Tibial nerve (tissue), 4 donors: ENCODE measurements at regions not wholly inside any gene's neighbourhood (a gene's known extent, or its start where the extent isn't known, plus 50 kb on each side); places are given as distances from the start of the nearest gene placed in this dataset.

Source experiments
- DNase-seq, 2 donors: peaks; one replicate each; pipeline ENCODE4 v3.0.0-alpha.2; 2019; ENCODE audit warnings: low spot score in 2 of 2
- H3K27ac ChIP-seq, 4 donors: fragments of 200-600 bp; sonication (generic) in 3 of 4; one replicate each; pipeline ENCODE4 v1.5.1; 2017 to 2019; ENCODE audit warnings: mild to moderate bottlenecking in 1 of 4
- H3K27me3 ChIP-seq, 2 donors: fragments of 200-600 bp; sonication (generic) in 1 of 2; one replicate each; pipeline versions ENCODE4 v1.5.1 to v1.6.0; 2017 to 2019
- H3K36me3 ChIP-seq, 3 donors: fragments of 200-600 bp; sonication (generic); one replicate each; pipeline ENCODE4 v1.5.1; 2018 to 2019
- H3K4me1 ChIP-seq, 4 donors: fragments of 200-600 bp; sonication (generic) in 3 of 4; one replicate each; pipeline ENCODE4 v1.5.1; 2017 to 2019
- H3K4me3 ChIP-seq, 4 donors: fragments of 200-600 bp; sonication (generic) in 3 of 4; one replicate each; pipeline ENCODE4 v1.5.1; 2017 to 2019; ENCODE audit warnings: mild to moderate bottlenecking in 1 of 4, moderate library complexity in 1 of 4
- H3K9me3 ChIP-seq, 4 donors: fragments of 200-600 bp; sonication (generic) in 3 of 4; one replicate each; pipeline ENCODE4 v1.5.1; 2017 to 2019
- CTCF ChIP-seq, 5 experiments: fragments of 200-600 bp in 3 of 5; fragments of 450-650 bp in 2 of 5; sonication (generic) in 3 of 5; IDR thresholded peaks; one replicate each; pipeline ENCODE4 v1.5.1; 2016 to 2019; ENCODE audit warnings: antibody characterized with exemption in 5 of 5, mild to moderate bottlenecking in 3 of 5, moderate library complexity in 2 of 5
- EP300 ChIP-seq, 2 donors: sonication (generic); formaldehyde crosslinking; IDR thresholded peaks; one replicate each; pipeline ENCODE4 v1.6.1; 2017; ENCODE audit warnings: antibody characterized with exemption in 2 of 2, mild to moderate bottlenecking in 1 of 2
- POLR2A ChIP-seq, 2 donors: fragments of 450-650 bp; IDR thresholded peaks; one replicate each; pipeline ENCODE4 v1.6.1; 2017; ENCODE audit warnings: antibody characterized with exemption in 2 of 2, mild to moderate bottlenecking in 2 of 2, moderate library complexity in 2 of 2
- WGBS, 2 donors: methylation state at CpG; one replicate each; pipeline ENCODE4 v1.1.5; 2018; 5-methylcytosine and 5-hydroxymethylcytosine counted together

DNA sequence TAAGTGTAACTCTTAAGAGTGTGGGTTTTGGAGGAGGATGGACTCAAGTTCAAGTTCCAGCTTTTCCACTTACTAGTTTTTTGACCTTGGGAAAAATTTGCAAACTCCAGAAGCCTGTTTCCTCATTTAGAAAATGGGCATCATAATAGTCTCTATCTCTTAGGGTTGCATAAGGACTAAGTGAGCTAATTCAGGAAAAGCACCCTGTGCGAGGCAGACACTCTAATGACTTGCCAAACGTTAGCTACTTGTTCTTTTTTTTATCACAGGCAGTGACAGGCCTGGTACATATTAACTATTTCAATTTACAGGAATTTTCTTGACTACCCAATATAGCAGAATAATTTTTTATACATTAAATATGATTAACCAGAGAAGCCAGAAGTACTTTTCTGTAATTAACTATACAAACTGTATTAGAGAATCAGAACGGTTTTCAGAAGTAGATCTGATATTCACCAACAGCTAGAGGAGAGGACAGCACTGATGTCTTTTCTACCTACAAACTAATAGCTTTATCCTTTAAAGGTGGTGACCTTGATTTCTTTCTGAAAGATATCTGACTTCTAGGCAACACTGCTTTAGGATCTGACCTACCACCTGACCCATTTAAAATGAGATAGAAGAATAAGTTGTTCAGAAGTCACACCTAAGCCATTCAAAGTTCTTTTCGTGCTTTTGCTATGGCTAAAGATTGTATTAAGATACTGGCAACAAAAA is 139.6 kb upstream of the HAND2 start:
- H3K27me3 ChIP-seq = no peaks in the 10 kb centered on the region
- H3K9me3 ChIP-seq = no peaks in the 10 kb centered on the region
- no peak overlapping the region for H3K27ac ChIP-seq
- no peak for TF ChIP-seq POLR2A (IDR thresholded peaks at IDR 0.05)
- TF ChIP-seq EP300 (IDR thresholded peaks at IDR 0.05) = no peak
- no peak for TF ChIP-seq CTCF (IDR thresholded peaks at IDR 0.05)
- DNase-seq = no peak
- no peaks in the 10 kb centered on the region for H3K4me1 ChIP-seq
- WGBS, 2 donors = 60 to 64% methylated on average over 4 of the region's 4 CpGs
- no peaks in the 10 kb centered on the region for H3K36me3 ChIP-seq
- H3K4me3 ChIP-seq = no peak overlapping the region

DNA sequence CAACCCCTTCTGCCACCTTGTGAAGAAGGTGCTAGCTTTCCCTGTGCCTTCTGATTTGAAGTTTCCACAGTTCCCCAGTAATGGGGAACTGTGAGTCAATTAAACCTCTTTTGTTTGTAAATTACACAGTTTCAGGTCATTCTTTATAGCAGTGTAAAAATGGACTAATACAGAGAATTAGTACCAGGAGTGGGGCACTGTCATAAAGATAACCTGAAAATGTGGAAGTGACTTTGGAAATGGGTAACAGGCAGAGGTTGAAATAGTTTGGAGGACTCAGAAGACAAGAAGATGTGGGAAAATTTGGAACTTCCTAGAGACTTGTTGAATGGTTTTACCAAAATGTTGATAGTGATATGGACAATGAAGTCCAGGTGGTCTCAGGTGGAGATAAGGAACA is 131.0 kb upstream of the HAND2 start:
- Histone ChIP-seq H3K36me3 (no peaks in the 10 kb centered on the region), H3K4me3 (no peak overlapping the region), H3K4me1 (no peaks in the 10 kb centered on the region), H3K27me3 (no peaks in the 10 kb centered on the region), H3K27ac (no peak overlapping the region), H3K9me3 (no peaks in the 10 kb centered on the region)
- TF ChIP-seq EP300 (IDR thresholded peaks at IDR 0.05) = no peak
- no peak for TF ChIP-seq CTCF (IDR thresholded peaks at IDR 0.05)
- no peak for TF ChIP-seq POLR2A (IDR thresholded peaks at IDR 0.05)
- no peak for DNase-seq

DNA sequence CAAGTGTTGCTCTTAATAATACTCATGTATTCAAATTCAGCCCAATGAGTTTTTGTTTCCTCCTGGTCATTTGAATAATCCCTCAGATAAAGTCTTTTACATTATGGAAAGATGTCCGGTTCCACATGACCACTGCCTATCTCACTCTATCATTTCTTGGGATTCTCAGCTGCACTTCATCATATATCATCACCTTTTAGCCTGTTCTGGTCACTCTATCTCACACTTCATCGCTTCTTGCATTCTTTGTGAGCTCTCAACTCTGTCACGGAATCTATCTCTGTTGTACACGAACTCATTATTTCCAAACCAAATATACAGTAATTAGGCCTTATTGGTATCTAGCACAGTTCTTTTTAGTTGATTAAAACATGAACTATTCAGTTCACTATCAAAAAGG is 126.9 kb upstream of the HAND2 start:
- TF ChIP-seq CTCF (IDR thresholded peaks at IDR 0.05) (no peak), POLR2A (IDR thresholded peaks at IDR 0.05) (no peak), EP300 (IDR thresholded peaks at IDR 0.05) (no peak)
- 90 to 91% methylated on average over 4 of the region's 4 CpGs for WGBS, 2 donors
- no peaks in the 10 kb centered on the region for H3K9me3 ChIP-seq
- no peaks in the 10 kb centered on the region for H3K27me3 ChIP-seq
- no peaks in the 10 kb centered on the region for H3K4me1 ChIP-seq
- no peak overlapping the region for H3K4me3 ChIP-seq
- no peaks in the 10 kb centered on the region for H3K36me3 ChIP-seq
- DNase-seq = no peak
- no peak overlapping the region for H3K27ac ChIP-seq

- Histone ChIP-seq H3K4me3 (no peak overlapping the region), H3K27me3 (no peaks in the 10 kb centered on the region), H3K4me1 (no peaks in the 10 kb centered on the region), H3K27ac (no peak overlapping the region), H3K36me3 (no peaks in the 10 kb centered on the region), H3K9me3 (no peaks in the 10 kb centered on the region)
- no peak for TF ChIP-seq POLR2A (IDR thresholded peaks at IDR 0.05)
- no peak for TF ChIP-seq EP300 (IDR thresholded peaks at IDR 0.05)
- WGBS, 2 donors = 48 to 56% methylated on average over 6 of the region's 6 CpGs
- no peak for DNase-seq
Observed at GRCh38 chr4:173652283-173652931, 122.4 kb upstream of the HAND2 start.

DNA sequence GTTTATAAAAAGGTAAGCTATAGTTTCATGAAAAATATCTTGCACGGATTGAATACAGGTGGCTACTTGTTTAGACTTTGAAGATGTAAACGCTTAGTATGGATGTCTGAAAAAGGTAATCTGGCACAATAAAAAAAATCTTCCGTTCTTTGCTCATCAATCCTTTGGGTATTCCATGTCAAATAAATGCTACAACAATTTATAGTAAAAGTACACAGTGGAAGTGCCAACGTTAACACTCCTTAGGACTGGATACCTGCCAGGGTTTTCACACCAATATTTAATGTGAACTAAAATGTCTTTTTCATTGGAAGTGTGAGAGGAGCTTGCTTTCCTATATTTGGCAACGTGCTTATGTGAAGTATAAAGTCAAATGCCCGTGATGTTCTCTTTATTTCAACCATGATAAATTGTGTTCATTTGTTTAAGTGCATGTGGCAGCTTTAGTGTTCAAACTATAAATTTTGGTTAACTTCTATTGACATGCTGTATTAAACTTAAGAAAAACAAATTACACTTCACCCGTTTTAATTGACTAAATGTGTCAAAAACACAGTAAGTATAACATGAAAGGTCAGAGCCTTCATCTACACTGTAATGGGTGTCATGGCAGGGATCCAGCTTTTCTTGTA is 121.7 kb upstream of the HAND2 start:
- H3K36me3 ChIP-seq = no peaks in the 10 kb centered on the region
- H3K27me3 ChIP-seq = no peaks in the 10 kb centered on the region
- no peak for TF ChIP-seq CTCF (IDR thresholded peaks at IDR 0.05)
- H3K4me1 ChIP-seq = no peaks in the 10 kb centered on the region
- no peaks in the 10 kb centered on the region for H3K9me3 ChIP-seq
- H3K27ac ChIP-seq = no peak overlapping the region
- DNase-seq = no peak
- 58 to 67% methylated on average over 7 of the region's 7 CpGs for WGBS, 2 donors
- no peak overlapping the region for H3K4me3 ChIP-seq
